ENCODE measurements at regions not wholly inside any gene's neighbourhood (a gene's known extent, or its start where the extent isn't known, plus 50 kb on each side); places are given as distances from the start of the nearest gene placed in this dataset.

GRCh38 chr9:6121707-6122106, 93.9 kb upstream of the IL33 start:
- Histone ChIP-seq H3K56ac (replicated peaks; ENCODE audit: insufficient read length, low read depth, low read length) (no peak overlapping the region), H3K9me3 (ENCODE audit: insufficient read depth in 2 of 2, low read depth in 1 of 2, low read length in 1 of 2) (no peaks in the 10 kb centered on the region), H2BK5ac (ENCODE audit: low read depth, low read length) (no peak overlapping the region), H3K4me3 (ENCODE audit: extremely low read depth in 1 of 4, insufficient read depth in 2 of 4, low read depth in 3 of 4, low read length in 4 of 4) (no peak overlapping the region), H3K79me2 (ENCODE audit: control insufficient read depth in 1 of 2, insufficient read depth in 2 of 2, low read length in 2 of 2) (no peaks in the 10 kb centered on the region), H4K5ac (ENCODE audit: insufficient read length, low read depth, low read length) (no peak overlapping the region), H3K14ac (ENCODE audit: insufficient read length) (no peak overlapping the region), H2BK120ac (replicated peaks; ENCODE audit: low read depth, low read length) (no peak overlapping the region), H2BK12ac (ENCODE audit: low read depth, low read length) (no peak overlapping the region), H3K23me2 (ENCODE audit: low read depth, low read length) (no peaks in the 10 kb centered on the region), H3K27ac (ENCODE audit: low read depth, low read length) (no peak overlapping the region), H3K36me3 (ENCODE audit: control insufficient read depth in 2 of 4, insufficient read depth in 4 of 4, low read length in 3 of 4) (no peaks in the 10 kb centered on the region), H2AFZ (ENCODE audit: low read length) (0 out of 2 replicates have a peak overlapping the region, but pooled peaks have one; percentile 77), H3K4ac (replicated peaks; ENCODE audit: insufficient read length, low read depth, low read length) (no peak overlapping the region), H3K23ac (ENCODE audit: insufficient read length) (no peak overlapping the region), H4K91ac (replicated peaks; ENCODE audit: insufficient read length, low read length) (no peak overlapping the region), H4K20me1 (replicated peaks in 1 of 2; ENCODE audit: control insufficient read depth in 1 of 2, insufficient read depth in 2 of 2, low read length in 2 of 2) (no peaks in the 10 kb centered on the region), H3K27me3 (replicated peaks in 1 of 4; ENCODE audit: control insufficient read depth in 3 of 4, extremely low read depth in 1 of 4, insufficient read depth in 3 of 4, low read length in 3 of 4) (no peaks in the 10 kb centered on the region), H2AK5ac (ENCODE audit: low read depth, low read length) (no peak overlapping the region), H3K4me1 (replicated peaks in 1 of 4; ENCODE audit: control insufficient read depth in 3 of 4, insufficient read depth in 4 of 4, low read length in 3 of 4) (no peaks in the 10 kb centered on the region), H3K4me2 (ENCODE audit: insufficient read depth in 1 of 2, low read depth in 2 of 2, low read length in 2 of 2) (no peak overlapping the region), H2BK20ac (ENCODE audit: low read length) (no peak overlapping the region), H3K79me1 (ENCODE audit: low read depth, low read length) (no peaks in the 10 kb centered on the region), H2BK15ac (ENCODE audit: low read length) (no peak overlapping the region), H3K9ac (replicated peaks in 1 of 4; ENCODE audit: extremely low read depth in 1 of 4, low read depth in 3 of 4, low read length in 3 of 4) (no peak overlapping the region), H4K8ac (ENCODE audit: extremely low read depth, insufficient read depth, low read length) (no peak overlapping the region), H3K18ac (ENCODE audit: extremely low read depth, low read length) (no peak overlapping the region)
- WGBS, 2 experiments (ENCODE audit: extremely low coverage in 1 of 2, insufficient coverage in 1 of 2, insufficient read length in 1 of 2, insufficient replicate concordance in 2 of 2, low coverage in 1 of 2, low lambda C conversion rate in 2 of 2, missing lambda C conversion rate in 1 of 2), result no CpG with 5 or more reads among the region's 1 CpG
- no peak for DNase-seq (ENCODE audit: low read depth in 1 of 2, low spot score in 2 of 2)
- POLR2A ChIA-PET (ENCODE audit: partially characterized antibody), result interaction anchor here (1.6 kb wide), 1 partner anchor 15 kb away, joined by 3 read pairs; no protein-coding TSS in a partner anchor
- CTCF ChIA-PET (ENCODE audit: partially characterized antibody), result interaction anchor here (1.0 to 1.8 kb wide), 4 partner anchors 67 to 185 kb away, joined by 3 to 5 read pairs (median 4); no protein-coding TSS in a partner anchor
- FAIRE-seq, result no peak
- TF ChIP-seq CHD1 (IDR thresholded peaks at IDR 0.05; ENCODE audit: low read depth, low read length), result no peak
- no peak for TF ChIP-seq SIRT6 (IDR thresholded peaks at IDR 0.05; ENCODE audit: low read length)
- TF ChIP-seq JUN (IDR thresholded peaks at IDR 0.05; ENCODE audit: low read depth, low read length), result no peak
- no peak for TF ChIP-seq YY1 (IDR thresholded peaks at IDR 0.05; ENCODE audit: low read depth, low read length)
- no peak for TF ChIP-seq SIN3A (conservative IDR thresholded peaks at IDR 0.05 in 1 of 2, IDR thresholded peaks at IDR 0.05 in 1 of 2; ENCODE audit: low read depth in 1 of 2, low read length in 2 of 2)
- no peak for TF ChIP-seq E2F6 (IDR thresholded peaks at IDR 0.05)
- no peak for TF ChIP-seq RXRA (IDR thresholded peaks at IDR 0.05; ENCODE audit: insufficient read depth, low read depth, low read length)
- TF ChIP-seq KDM1A (IDR thresholded peaks at IDR 0.05; ENCODE audit: borderline replicate concordance, low read length), result no peak
- TF ChIP-seq HDAC2 (IDR thresholded peaks at IDR 0.05; ENCODE audit: borderline replicate concordance in 1 of 2, low read depth in 2 of 2, low read length in 2 of 2), result no peak
- no peak for TF ChIP-seq RFX5 (IDR thresholded peaks at IDR 0.05; ENCODE audit: borderline replicate concordance, low read depth, low read length)
- TF ChIP-seq CREB1 (IDR thresholded peaks at IDR 0.05), result no peak
- no peak for TF ChIP-seq POU5F1 (IDR thresholded peaks at IDR 0.05; ENCODE audit: low read depth, low read length)
- no peak for TF ChIP-seq TAF7 (optimal IDR thresholded peaks at IDR 0.05; ENCODE audit: borderline replicate concordance, low read depth, low read length)
- TF ChIP-seq ASH2L (IDR thresholded peaks at IDR 0.05; ENCODE audit: low read length), result no peak
- no peak for TF ChIP-seq BACH1 (IDR thresholded peaks at IDR 0.05; ENCODE audit: low read length)

Measured in H1 (cell line).